ENCODE measurements at regions not wholly inside any gene's neighbourhood (a gene's known extent, or its start where the extent isn't known, plus 50 kb on each side); places are given as distances from the start of the nearest gene placed in this dataset.
A peak's percentile ranks its signal among the peaks of the same experiment; 100 is the strongest.

DNA sequence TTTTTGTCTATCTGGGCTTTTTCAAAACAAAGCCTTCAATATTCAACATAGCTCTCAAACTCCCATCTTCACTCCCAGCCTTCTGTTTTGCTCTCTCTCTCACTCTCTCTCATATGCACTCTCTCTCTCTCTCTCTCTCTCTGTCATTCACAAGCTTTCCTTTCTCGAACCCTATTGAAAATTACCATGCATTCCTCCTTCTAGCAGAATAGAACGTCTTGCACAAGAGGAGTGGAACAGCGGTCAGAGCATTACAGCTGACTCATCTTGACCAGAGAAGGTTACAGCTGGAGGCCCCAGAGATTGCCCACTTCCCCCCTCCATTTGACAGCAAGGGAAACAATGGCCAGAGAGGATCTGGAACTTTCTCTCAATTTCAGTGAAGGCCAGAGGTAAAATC, 51.0 kb upstream of the LIFR start:
- WGBS, 2 donors (ENCODE audit: extremely low coverage in 2 of 2, insufficient read length in 2 of 2, insufficient replicate concordance in 1 of 2): no CpG with 5 or more reads among the region's 3 CpGs
- Histone ChIP-seq H3K9me3 (replicated peaks in 1 of 2; ENCODE audit: control insufficient read depth in 2 of 2, insufficient read depth in 1 of 2, low read depth in 1 of 2, low read length in 2 of 2) (no peaks in the 10 kb centered on the region), H3K27me3 (ENCODE audit: control insufficient read depth in 3 of 3, insufficient read depth in 3 of 3, low read depth in 1 of 3, low read length in 3 of 3) (no peaks in the 10 kb centered on the region), H2BK120ac (ENCODE audit: low read depth, low read length) (no peak overlapping the region), H3K4me2 (ENCODE audit: insufficient read depth, low read length, poor library complexity, severe bottlenecking) (no peak overlapping the region), H3K14ac (ENCODE audit: low read length) (no peak overlapping the region), H4K8ac (ENCODE audit: low read depth, low read length) (no peak overlapping the region), H4K91ac (ENCODE audit: low read depth, low read length, poor library complexity) (no peak overlapping the region), H3K36me3 (replicated peaks in 1 of 2; ENCODE audit: control insufficient read depth in 2 of 2, insufficient read depth in 2 of 2, low read length in 2 of 2) (no peaks in the 10 kb centered on the region), H3K4ac (ENCODE audit: low read length) (no peak overlapping the region), H3K23ac (ENCODE audit: low read depth, low read length, poor library complexity) (no peak overlapping the region), H3K9ac (ENCODE audit: low read depth, low read length, poor library complexity) (no peak overlapping the region), H2AK5ac (ENCODE audit: low read depth, low read length) (no peak overlapping the region), H2BK12ac (ENCODE audit: low read length) (no peak overlapping the region), H3K27ac (replicated peaks; ENCODE audit: low read length) (no peak overlapping the region), H3K4me1 (ENCODE audit: control insufficient read depth in 2 of 2, insufficient read depth in 1 of 2, low read depth in 1 of 2, low read length in 2 of 2) (peaks cover 0 to 6% of the 10 kb centered on the region in 2 donors), H3K4me3 (ENCODE audit: low read length in 2 of 2) (no peak overlapping the region), H2AFZ (ENCODE audit: low read length) (peak overlapping the region; percentile 58), H2BK15ac (ENCODE audit: low read length) (no peak overlapping the region), H3K79me1 (ENCODE audit: low read depth, low read length) (no peaks in the 10 kb centered on the region), H2BK5ac (ENCODE audit: low read length) (no peak overlapping the region), H3K18ac (ENCODE audit: low read length) (no peak overlapping the region)
- DNase-seq (ENCODE audit: low spot score): no peak

GRCh38 chr5:38607930-38608564, 51.6 kb upstream of the LIFR start:
- Histone ChIP-seq H3K4me1 (ENCODE audit: control insufficient read depth in 2 of 2, insufficient read depth in 1 of 2, low read depth in 1 of 2, low read length in 2 of 2) (peaks cover 0 to 6% of the 10 kb centered on the region in 2 donors), H3K4me3 (ENCODE audit: low read length in 2 of 2) (no peak overlapping the region), H3K9ac (ENCODE audit: low read depth, low read length, poor library complexity) (no peak overlapping the region), H3K9me3 (replicated peaks in 1 of 2; ENCODE audit: control insufficient read depth in 2 of 2, insufficient read depth in 1 of 2, low read depth in 1 of 2, low read length in 2 of 2) (no peaks in the 10 kb centered on the region), H4K91ac (ENCODE audit: low read depth, low read length, poor library complexity) (no peak overlapping the region), H3K18ac (ENCODE audit: low read length) (no peak overlapping the region), H2BK5ac (ENCODE audit: low read length) (no peak overlapping the region), H2BK15ac (ENCODE audit: low read length) (no peak overlapping the region), H2BK120ac (ENCODE audit: low read depth, low read length) (no peak overlapping the region), H4K8ac (ENCODE audit: low read depth, low read length) (no peak overlapping the region), H3K36me3 (replicated peaks in 1 of 2; ENCODE audit: control insufficient read depth in 2 of 2, insufficient read depth in 2 of 2, low read length in 2 of 2) (no peaks in the 10 kb centered on the region), H3K27ac (replicated peaks; ENCODE audit: low read length) (no peak overlapping the region), H3K27me3 (ENCODE audit: control insufficient read depth in 3 of 3, insufficient read depth in 3 of 3, low read depth in 1 of 3, low read length in 3 of 3) (no peaks in the 10 kb centered on the region), H3K23ac (ENCODE audit: low read depth, low read length, poor library complexity) (no peak overlapping the region), H3K14ac (ENCODE audit: low read length) (no peak overlapping the region), H2BK12ac (ENCODE audit: low read length) (no peak overlapping the region), H3K79me1 (ENCODE audit: low read depth, low read length) (no peaks in the 10 kb centered on the region), H2AFZ (ENCODE audit: low read length) (no peak overlapping the region), H3K4ac (ENCODE audit: low read length) (no peak overlapping the region), H3K4me2 (ENCODE audit: insufficient read depth, low read length, poor library complexity, severe bottlenecking) (no peak overlapping the region), H2AK5ac (ENCODE audit: low read depth, low read length) (no peak overlapping the region)
- DNase-seq (ENCODE audit: low spot score): no peak
- WGBS, 2 donors (ENCODE audit: extremely low coverage in 2 of 2, insufficient read length in 2 of 2, insufficient replicate concordance in 1 of 2): no CpG with 5 or more reads among the region's 5 CpGs

DNA sequence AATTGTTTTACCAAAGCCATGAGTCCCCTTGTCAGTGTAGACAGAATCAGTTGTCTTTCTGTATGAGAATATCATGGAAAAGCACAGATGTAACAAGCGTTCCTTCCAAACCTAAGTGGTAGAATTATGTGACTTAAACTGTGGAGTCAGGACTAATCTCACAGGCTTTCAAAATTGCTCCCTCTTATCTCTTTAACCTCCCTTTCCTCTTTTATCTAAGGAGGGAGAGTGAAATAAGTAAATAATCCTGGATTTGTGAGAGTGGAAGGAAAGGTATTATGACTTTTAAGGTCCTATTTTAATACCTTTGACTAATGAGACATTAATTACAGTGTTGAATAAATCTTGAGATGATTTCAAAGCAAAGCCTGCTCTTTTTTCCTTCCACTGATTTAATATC, 52.4 kb upstream of the LIFR start:
- H2AFZ ChIP-seq (ENCODE audit: low read length): no peak overlapping the region
- H3K9me3 ChIP-seq (replicated peaks in 1 of 2; ENCODE audit: control insufficient read depth in 2 of 2, insufficient read depth in 1 of 2, low read depth in 1 of 2, low read length in 2 of 2): no peaks in the 10 kb centered on the region
- H3K4me3 ChIP-seq (ENCODE audit: low read length in 2 of 2): no peak overlapping the region
- no CpG with 5 or more reads among the region's 1 CpG for WGBS, 2 donors (ENCODE audit: extremely low coverage in 2 of 2, insufficient read length in 2 of 2, insufficient replicate concordance in 1 of 2)
- no peak for DNase-seq (ENCODE audit: low spot score)
- no peak overlapping the region for H3K23ac ChIP-seq (ENCODE audit: low read depth, low read length, poor library complexity)
- H4K91ac ChIP-seq (ENCODE audit: low read depth, low read length, poor library complexity): no peak overlapping the region
- H3K18ac ChIP-seq (ENCODE audit: low read length): no peak overlapping the region
- H4K8ac ChIP-seq (ENCODE audit: low read depth, low read length): no peak overlapping the region
- H2BK5ac ChIP-seq (ENCODE audit: low read length): no peak overlapping the region
- no peak overlapping the region for H3K27ac ChIP-seq (replicated peaks; ENCODE audit: low read length)
- no peak overlapping the region for H2BK12ac ChIP-seq (ENCODE audit: low read length)
- no peak overlapping the region for H2BK120ac ChIP-seq (ENCODE audit: low read depth, low read length)
- no peak overlapping the region for H3K14ac ChIP-seq (ENCODE audit: low read length)
- H3K4me1 ChIP-seq (ENCODE audit: control insufficient read depth in 2 of 2, insufficient read depth in 1 of 2, low read depth in 1 of 2, low read length in 2 of 2): peaks cover 0 to 6% of the 10 kb centered on the region in 2 donors
- H2AK5ac ChIP-seq (ENCODE audit: low read depth, low read length): no peak overlapping the region
- H3K4me2 ChIP-seq (ENCODE audit: insufficient read depth, low read length, poor library complexity, severe bottlenecking): no peak overlapping the region
- H3K4ac ChIP-seq (ENCODE audit: low read length): no peak overlapping the region
- H3K27me3 ChIP-seq (ENCODE audit: control insufficient read depth in 3 of 3, insufficient read depth in 3 of 3, low read depth in 1 of 3, low read length in 3 of 3): no peaks in the 10 kb centered on the region
- H2BK15ac ChIP-seq (ENCODE audit: low read length): no peak overlapping the region
- H3K9ac ChIP-seq (ENCODE audit: low read depth, low read length, poor library complexity): no peak overlapping the region
- H3K79me1 ChIP-seq (ENCODE audit: low read depth, low read length): no peaks in the 10 kb centered on the region
- no peaks in the 10 kb centered on the region for H3K36me3 ChIP-seq (replicated peaks in 1 of 2; ENCODE audit: control insufficient read depth in 2 of 2, insufficient read depth in 2 of 2, low read length in 2 of 2)

GRCh38 chr5:38612851-38613250, 56.4 kb upstream of the LIFR start:
- Histone ChIP-seq H3K4me3 (ENCODE audit: low read length in 2 of 2) (no peak overlapping the region), H3K27me3 (ENCODE audit: control insufficient read depth in 3 of 3, insufficient read depth in 3 of 3, low read depth in 1 of 3, low read length in 3 of 3) (no peaks in the 10 kb centered on the region), H3K79me1 (ENCODE audit: low read depth, low read length) (no peaks in the 10 kb centered on the region), H3K18ac (ENCODE audit: low read length) (no peak overlapping the region), H2BK5ac (ENCODE audit: low read length) (no peak overlapping the region), H4K91ac (ENCODE audit: low read depth, low read length, poor library complexity) (no peak overlapping the region), H2AK5ac (ENCODE audit: low read depth, low read length) (no peak overlapping the region), H3K23ac (ENCODE audit: low read depth, low read length, poor library complexity) (no peak overlapping the region), H2BK12ac (ENCODE audit: low read length) (no peak overlapping the region), H2BK15ac (ENCODE audit: low read length) (no peak overlapping the region), H2BK120ac (ENCODE audit: low read depth, low read length) (no peak overlapping the region), H3K14ac (ENCODE audit: low read length) (no peak overlapping the region), H3K27ac (replicated peaks; ENCODE audit: low read length) (no peak overlapping the region), H3K4me1 (ENCODE audit: control insufficient read depth in 2 of 2, insufficient read depth in 1 of 2, low read depth in 1 of 2, low read length in 2 of 2) (no peaks in the 10 kb centered on the region), H4K8ac (ENCODE audit: low read depth, low read length) (no peak overlapping the region), H3K36me3 (replicated peaks in 1 of 2; ENCODE audit: control insufficient read depth in 2 of 2, insufficient read depth in 2 of 2, low read length in 2 of 2) (no peaks in the 10 kb centered on the region), H3K9me3 (replicated peaks in 1 of 2; ENCODE audit: control insufficient read depth in 2 of 2, insufficient read depth in 1 of 2, low read depth in 1 of 2, low read length in 2 of 2) (no peaks in the 10 kb centered on the region), H3K4ac (ENCODE audit: low read length) (no peak overlapping the region), H3K4me2 (ENCODE audit: insufficient read depth, low read length, poor library complexity, severe bottlenecking) (no peak overlapping the region), H2AFZ (ENCODE audit: low read length) (no peak overlapping the region), H3K9ac (ENCODE audit: low read depth, low read length, poor library complexity) (no peak overlapping the region)
- no peak for DNase-seq (ENCODE audit: low spot score)

Data from neuronal stem cell (in vitro differentiated cells).